OCI-LY1 (cell line): ENCODE measurements at regions not wholly inside any gene's neighbourhood (a gene's known extent, or its start where the extent isn't known, plus 50 kb on each side); places are given as distances from the start of the nearest gene placed in this dataset.

Experiments
- EZH2 ChIP-seq: fragments of 200-600 bp; sonication (generic), shearing (Covaris generic); IDR thresholded peaks from 2 replicates; pipeline ENCODE4 v1.8.0; 2017; ENCODE audit warnings: borderline replicate concordance, mixed run types, mild to moderate bottlenecking, antibody characterized with exemption, low read length, moderate library complexity, mixed read lengths
- TF ChIP-seq, protein P1 (sequence below): fragments of 200-600 bp; sonication (generic), shearing (Covaris generic); IDR thresholded peaks from 2 replicates; pipeline ENCODE4 v1.5.1; 2017; ENCODE audit warnings: mild to moderate bottlenecking, antibody characterized with exemption, low read length, moderate library complexity, mixed read lengths

DNA sequence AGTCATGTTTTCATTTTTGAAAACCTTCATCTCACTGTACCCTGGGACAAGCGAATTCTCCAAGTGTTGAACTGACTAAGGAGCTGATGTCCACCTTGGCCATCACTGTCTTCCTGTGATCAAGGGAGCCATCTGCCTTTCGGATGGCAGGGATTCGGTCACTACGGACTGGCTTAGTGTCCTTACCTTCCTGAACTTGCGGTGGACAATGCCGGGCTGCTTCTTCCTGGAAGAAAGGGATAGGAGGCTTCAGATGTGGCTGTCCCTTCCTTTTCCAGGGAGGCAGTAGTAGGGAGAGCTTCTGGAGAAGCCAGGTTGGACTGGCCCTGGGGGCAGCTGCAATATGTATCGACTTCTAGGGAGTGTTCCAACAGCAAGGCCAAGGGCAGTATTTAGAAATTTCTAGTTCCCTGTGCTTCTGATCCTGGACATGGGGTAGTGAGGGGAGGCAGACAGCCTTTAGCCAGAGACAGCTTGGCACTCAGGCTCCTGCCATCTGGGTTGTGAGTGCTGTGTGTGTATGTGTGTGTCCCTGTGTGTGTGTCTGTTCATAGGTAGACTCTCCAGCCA is 114.6 kb downstream of the IER5 start:
- TF ChIP-seq, protein P1, sequence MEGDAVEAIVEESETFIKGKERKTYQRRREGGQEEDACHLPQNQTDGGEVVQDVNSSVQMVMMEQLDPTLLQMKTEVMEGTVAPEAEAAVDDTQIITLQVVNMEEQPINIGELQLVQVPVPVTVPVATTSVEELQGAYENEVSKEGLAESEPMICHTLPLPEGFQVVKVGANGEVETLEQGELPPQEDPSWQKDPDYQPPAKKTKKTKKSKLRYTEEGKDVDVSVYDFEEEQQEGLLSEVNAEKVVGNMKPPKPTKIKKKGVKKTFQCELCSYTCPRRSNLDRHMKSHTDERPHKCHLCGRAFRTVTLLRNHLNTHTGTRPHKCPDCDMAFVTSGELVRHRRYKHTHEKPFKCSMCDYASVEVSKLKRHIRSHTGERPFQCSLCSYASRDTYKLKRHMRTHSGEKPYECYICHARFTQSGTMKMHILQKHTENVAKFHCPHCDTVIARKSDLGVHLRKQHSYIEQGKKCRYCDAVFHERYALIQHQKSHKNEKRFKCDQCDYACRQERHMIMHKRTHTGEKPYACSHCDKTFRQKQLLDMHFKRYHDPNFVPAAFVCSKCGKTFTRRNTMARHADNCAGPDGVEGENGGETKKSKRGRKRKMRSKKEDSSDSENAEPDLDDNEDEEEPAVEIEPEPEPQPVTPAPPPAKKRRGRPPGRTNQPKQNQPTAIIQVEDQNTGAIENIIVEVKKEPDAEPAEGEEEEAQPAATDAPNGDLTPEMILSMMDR, result no peak
- TF ChIP-seq EZH2, result no peak
